ENCODE measurements at regions not wholly inside any gene's neighbourhood (a gene's known extent, or its start where the extent isn't known, plus 50 kb on each side); places are given as distances from the start of the nearest gene placed in this dataset.

GRCh38 chr2:153819074-153819473 is 52.6 kb upstream of the GALNT13 start:
- no peak for DNase-seq

GRCh38 chr2:153819501-153819900 is 52.2 kb upstream of the GALNT13 start:
- no peak for DNase-seq

Measured in NCI-H1930 (cell line).